Endodermal cell (in vitro differentiated cells): ENCODE measurements at regions not wholly inside any gene's neighbourhood (a gene's known extent, or its start where the extent isn't known, plus 50 kb on each side); places are given as distances from the start of the nearest gene placed in this dataset.

Source experiments
- DNase-seq: peaks from one replicate; pipeline ENCODE4 v3.0.0-alpha.2; 2017
- H3K27ac ChIP-seq: 2 replicates; pipeline ENCODE4 v1.5.1; 2013; ENCODE audit warnings: mild to moderate bottlenecking, low read depth, low read length, moderate library complexity
- H3K27me3 ChIP-seq: 2 replicates; pipeline ENCODE4 v1.6.1; 2013; ENCODE audit warnings: mild to moderate bottlenecking, low read length, moderate library complexity; ENCODE audit not compliant: insufficient read depth, control insufficient read depth, poor library complexity, severe bottlenecking
- H3K36me3 ChIP-seq: 2 replicates; pipeline ENCODE4 v1.7.0; 2013; ENCODE audit warnings: mild to moderate bottlenecking, low read length, moderate library complexity; ENCODE audit not compliant: control insufficient read depth, insufficient read depth
- H3K4me1 ChIP-seq: one replicate; pipeline ENCODE4 v1.7.0; 2013; ENCODE audit warnings: low read length; ENCODE audit not compliant: control insufficient read depth, insufficient read depth
- H3K4me3 ChIP-seq: 2 replicates; pipeline ENCODE4 v1.5.1; 2013; ENCODE audit warnings: mild to moderate bottlenecking, low read length, moderate library complexity
- H3K9ac ChIP-seq: 2 replicates; pipeline ENCODE4 v1.6.1; 2013; ENCODE audit warnings: mild to moderate bottlenecking, low read length, moderate library complexity; ENCODE audit not compliant: poor library complexity, severe bottlenecking; ENCODE audit errors: extremely low read depth
- H3K9me3 ChIP-seq: 2 replicates; pipeline ENCODE4 v1.6.1; 2013; ENCODE audit warnings: mild to moderate bottlenecking, low read length, moderate library complexity; ENCODE audit not compliant: control insufficient read depth
- H3K27ac Mint-ChIP-seq: 2 replicates; pipeline ENCODE4 v1.8.0; 2020; ENCODE audit warnings: mixed read lengths
- H3K27me3 Mint-ChIP-seq: 2 replicates; pipeline ENCODE4 v1.8.0; 2021; ENCODE audit warnings: mild to moderate bottlenecking, mixed read lengths; ENCODE audit not compliant: insufficient read depth
- H3K36me3 Mint-ChIP-seq: 2 replicates; pipeline ENCODE4 v1.8.0; 2020; ENCODE audit warnings: low read depth, mixed read lengths
- H3K4me1 Mint-ChIP-seq: 2 replicates; pipeline ENCODE4 v1.8.0; 2020; ENCODE audit warnings: mixed read lengths
- H3K4me3 Mint-ChIP-seq: 2 replicates; pipeline ENCODE4 v1.8.0; 2020; ENCODE audit warnings: mild to moderate bottlenecking, moderate library complexity, mixed read lengths
- H3K9me3 Mint-ChIP-seq: 2 replicates; pipeline ENCODE4 v1.8.0; 2020; ENCODE audit warnings: mild to moderate bottlenecking, mixed read lengths
- CTCF ChIP-seq: fragments of 200-600 bp; sonication (generic); conservative IDR thresholded peaks from 2 replicates; pipeline ENCODE4 v1.5.0; 2021; ENCODE audit warnings: antibody characterized with exemption, mild to moderate bottlenecking
- WGBS, 2 experiments: methylation state at CpG; one replicate each; pipeline versions ENCODE4 v1.1.5 to v1.1.7; 2013; ENCODE audit warnings: missing lambda C conversion rate in 2 of 2, mixed read lengths in 1 of 2; ENCODE audit not compliant: insufficient coverage in 1 of 2, insufficient read length in 1 of 2; 5-methylcytosine and 5-hydroxymethylcytosine counted together

- no peaks in the 10 kb centered on the region for H3K36me3 Mint-ChIP-seq
- H3K9ac ChIP-seq, result no peak overlapping the region
- H3K9me3 ChIP-seq, result no peaks in the 10 kb centered on the region
- no peaks in the 10 kb centered on the region for H3K9me3 Mint-ChIP-seq
- peaks cover 5% of the 10 kb centered on the region for H3K4me1 ChIP-seq
- peaks cover 17% of the 10 kb centered on the region for H3K4me1 Mint-ChIP-seq
- H3K27me3 ChIP-seq, result no peaks in the 10 kb centered on the region
- 80 to 94% methylated on average over 1 of the region's 2 CpGs for WGBS, 2 experiments
- H3K4me3 ChIP-seq, result no peak overlapping the region
- no peaks in the 10 kb centered on the region for H3K27me3 Mint-ChIP-seq
- no peak for DNase-seq
- no peak for TF ChIP-seq CTCF
- H3K36me3 ChIP-seq, result no peaks in the 10 kb centered on the region
- H3K27ac ChIP-seq, result no peak overlapping the region
- no peak overlapping the region for H3K27ac Mint-ChIP-seq
- H3K4me3 Mint-ChIP-seq, result no peak overlapping the region
Measured at GRCh38 chr13:33757713-33758112, 60.2 kb upstream of the RFC3 start.

- peaks cover 17% of the 10 kb centered on the region for H3K4me1 Mint-ChIP-seq
- Histone ChIP-seq H3K9me3 (no peaks in the 10 kb centered on the region), H3K4me1 (peaks cover 5% of the 10 kb centered on the region), H3K4me3 (no peak overlapping the region), H3K9ac (no peak overlapping the region), H3K36me3 (no peaks in the 10 kb centered on the region), H3K27me3 (no peaks in the 10 kb centered on the region), H3K27ac (no peak overlapping the region)
- H3K9me3 Mint-ChIP-seq, result no peaks in the 10 kb centered on the region
- H3K27me3 Mint-ChIP-seq, result no peaks in the 10 kb centered on the region
- H3K4me3 Mint-ChIP-seq, result no peak overlapping the region
- H3K36me3 Mint-ChIP-seq, result no peaks in the 10 kb centered on the region
- no peak for DNase-seq
- TF ChIP-seq CTCF, result no peak
- H3K27ac Mint-ChIP-seq, result no peak overlapping the region
Measured at GRCh38 chr13:33758113-33758512, 59.8 kb upstream of the RFC3 start.

GRCh38 chr13:33761740-33762139, 56.2 kb upstream of the RFC3 start:
- no peak overlapping the region for H3K4me3 Mint-ChIP-seq
- Histone ChIP-seq H3K9ac (no peak overlapping the region), H3K27me3 (no peaks in the 10 kb centered on the region), H3K27ac (peak overlapping the region; percentile 90), H3K9me3 (no peaks in the 10 kb centered on the region), H3K4me3 (no peak overlapping the region), H3K36me3 (no peaks in the 10 kb centered on the region), H3K4me1 (peaks cover 6% of the 10 kb centered on the region)
- no peaks in the 10 kb centered on the region for H3K36me3 Mint-ChIP-seq
- peak; percentile 56 for TF ChIP-seq CTCF
- WGBS, 2 experiments, result 48 to 76% methylated on average over 4 to 5 of the region's 6 CpGs
- H3K4me1 Mint-ChIP-seq, result peaks cover 9% of the 10 kb centered on the region
- H3K9me3 Mint-ChIP-seq, result peaks cover 5% of the 10 kb centered on the region
- DNase-seq, result peak; percentile 46
- no peaks in the 10 kb centered on the region for H3K27me3 Mint-ChIP-seq
- H3K27ac Mint-ChIP-seq, result no peak overlapping the region
